Endothelial cell of umbilical vein (primary cell): ENCODE measurements at regions not wholly inside any gene's neighbourhood (a gene's known extent, or its start where the extent isn't known, plus 50 kb on each side); places are given as distances from the start of the nearest gene placed in this dataset.

Experiments
- FOS ChIP-seq: IDR thresholded peaks from 2 replicates; pipeline ENCODE4 v1.6.1; 2011; ENCODE audit warnings: mild to moderate bottlenecking, low read length, moderate library complexity, borderline replicate concordance; ENCODE audit not compliant: insufficient read depth
- TF ChIP-seq, protein P1 (sequence below), 2 donors: IDR thresholded peaks; 1 replicate in 1 of 2; 2 replicates in 1 of 2; pipeline ENCODE4 v1.5.1; 2011; ENCODE audit warnings: low read length in 2 of 2, mild to moderate bottlenecking in 2 of 2, moderate library complexity in 2 of 2, control low read depth in 1 of 2, inconsistent platforms in 1 of 2, low read depth in 1 of 2; ENCODE audit not compliant: insufficient read depth in 1 of 2; ENCODE audit errors: extremely low read depth in 1 of 2

DNA sequence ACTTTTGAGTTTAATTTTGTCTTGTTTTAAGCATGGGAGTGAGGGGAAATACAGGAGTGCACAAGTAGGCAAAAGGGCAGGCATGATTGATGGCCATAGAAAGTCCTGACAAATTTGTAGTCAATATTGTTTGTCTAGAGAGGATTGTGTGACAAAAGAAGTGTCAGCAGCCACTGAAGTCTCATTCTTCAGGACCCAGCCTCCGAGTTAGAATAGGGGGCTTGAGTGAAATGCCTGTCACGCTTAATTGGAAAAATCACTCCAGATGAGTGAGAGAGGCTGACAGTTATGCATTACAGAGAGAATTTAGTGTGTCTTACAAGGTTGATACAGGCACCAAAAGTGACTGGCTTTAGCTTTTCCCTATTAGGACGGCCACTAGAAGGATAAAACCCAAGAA is 81.9 kb upstream of the RPS23 start:
- TF ChIP-seq FOS: no peak
- TF ChIP-seq, protein P1, sequence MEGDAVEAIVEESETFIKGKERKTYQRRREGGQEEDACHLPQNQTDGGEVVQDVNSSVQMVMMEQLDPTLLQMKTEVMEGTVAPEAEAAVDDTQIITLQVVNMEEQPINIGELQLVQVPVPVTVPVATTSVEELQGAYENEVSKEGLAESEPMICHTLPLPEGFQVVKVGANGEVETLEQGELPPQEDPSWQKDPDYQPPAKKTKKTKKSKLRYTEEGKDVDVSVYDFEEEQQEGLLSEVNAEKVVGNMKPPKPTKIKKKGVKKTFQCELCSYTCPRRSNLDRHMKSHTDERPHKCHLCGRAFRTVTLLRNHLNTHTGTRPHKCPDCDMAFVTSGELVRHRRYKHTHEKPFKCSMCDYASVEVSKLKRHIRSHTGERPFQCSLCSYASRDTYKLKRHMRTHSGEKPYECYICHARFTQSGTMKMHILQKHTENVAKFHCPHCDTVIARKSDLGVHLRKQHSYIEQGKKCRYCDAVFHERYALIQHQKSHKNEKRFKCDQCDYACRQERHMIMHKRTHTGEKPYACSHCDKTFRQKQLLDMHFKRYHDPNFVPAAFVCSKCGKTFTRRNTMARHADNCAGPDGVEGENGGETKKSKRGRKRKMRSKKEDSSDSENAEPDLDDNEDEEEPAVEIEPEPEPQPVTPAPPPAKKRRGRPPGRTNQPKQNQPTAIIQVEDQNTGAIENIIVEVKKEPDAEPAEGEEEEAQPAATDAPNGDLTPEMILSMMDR (IDR thresholded peaks at IDR 0.05; ENCODE audit: extremely low read depth in 1 of 2, insufficient read depth in 1 of 2, low read depth in 1 of 2, low read length in 2 of 2): no peak
